ENCODE measurements at regions not wholly inside any gene's neighbourhood (a gene's known extent, or its start where the extent isn't known, plus 50 kb on each side); places are given as distances from the start of the nearest gene placed in this dataset.

GRCh38 chr2:128818704-128819491, 500.2 kb upstream of the HS6ST1 start:
- no peaks in the 10 kb centered on the region for H3K9me3 ChIP-seq
- no peak overlapping the region for H3K27ac ChIP-seq
- intact Hi-C loops (cut with DNase I), result no loop called here
- H3K36me3 ChIP-seq, result no peaks in the 10 kb centered on the region
- no peaks in the 10 kb centered on the region for H3K27me3 ChIP-seq
- H3K4me1 ChIP-seq, result no peaks in the 10 kb centered on the region
- 73% methylated on average over 10 of the region's 11 CpGs for WGBS (ENCODE audit: insufficient coverage, low coverage, low lambda C conversion rate, missing lambda C conversion rate)
- TF ChIP-seq POLR2A (IDR thresholded peaks at IDR 0.05) (no peak), CTCF (IDR thresholded peaks at IDR 0.05) (no peak)
- ATAC-seq, result no peak
- no peak overlapping the region for H3K4me3 ChIP-seq
- no peak for DNase-seq

GRCh38 chr2:128820452-128820851, 501.8 kb upstream of the HS6ST1 start:
- Histone ChIP-seq H3K4me1 (no peaks in the 10 kb centered on the region), H3K27me3 (no peaks in the 10 kb centered on the region), H3K36me3 (no peaks in the 10 kb centered on the region), H3K4me3 (no peak overlapping the region), H3K27ac (no peak overlapping the region), H3K9me3 (no peaks in the 10 kb centered on the region)
- no peak for DNase-seq
- 51% methylated on average over 2 of the region's 4 CpGs for WGBS (ENCODE audit: insufficient coverage, low coverage, low lambda C conversion rate, missing lambda C conversion rate)
- ATAC-seq, result no peak
- TF ChIP-seq POLR2A (IDR thresholded peaks at IDR 0.05) (no peak), CTCF (IDR thresholded peaks at IDR 0.05) (no peak)
- intact Hi-C loops (cut with DNase I), result no loop called here

- ATAC-seq (no peak), DNase-seq (no peak)
- Histone ChIP-seq H3K36me3 (no peaks in the 10 kb centered on the region), H3K27me3 (no peaks in the 10 kb centered on the region), H3K9me3 (no peaks in the 10 kb centered on the region), H3K27ac (no peak overlapping the region), H3K4me3 (no peak overlapping the region), H3K4me1 (no peaks in the 10 kb centered on the region)
- no CpG with 5 or more reads among the region's 1 CpG for WGBS (ENCODE audit: insufficient coverage, low coverage, low lambda C conversion rate, missing lambda C conversion rate)
- intact Hi-C loops (cut with DNase I), result no loop called here
- no peak for TF ChIP-seq POLR2A (IDR thresholded peaks at IDR 0.05)
- TF ChIP-seq CTCF (IDR thresholded peaks at IDR 0.05), result no peak
Observed at GRCh38 chr2:128821010-128821409, 502.3 kb upstream of the HS6ST1 start.

GRCh38 chr2:128832946-128833663, 514.4 kb upstream of the HS6ST1 start:
- no peak overlapping the region for H3K27ac ChIP-seq
- H3K4me3 ChIP-seq, result no peak overlapping the region
- TF ChIP-seq POLR2A (IDR thresholded peaks at IDR 0.05) (no peak), CTCF (IDR thresholded peaks at IDR 0.05) (no peak)
- H3K36me3 ChIP-seq, result no peaks in the 10 kb centered on the region
- no peaks in the 10 kb centered on the region for H3K27me3 ChIP-seq
- no peaks in the 10 kb centered on the region for H3K9me3 ChIP-seq
- intact Hi-C loops (cut with DNase I), result no loop called here
- 23% methylated on average over 7 of the region's 8 CpGs for whole genome bisulfite sequencing (ENCODE audit: insufficient coverage, low coverage, low lambda C conversion rate, missing lambda C conversion rate)
- no peaks in the 10 kb centered on the region for H3K4me1 ChIP-seq
- DNase-seq (no peak), ATAC-seq (peak in 1 of 4 donors; percentile 48)

All from right lobe of liver (tissue), 6 donors.